ENCODE measurements at regions not wholly inside any gene's neighbourhood (a gene's known extent, or its start where the extent isn't known, plus 50 kb on each side); places are given as distances from the start of the nearest gene placed in this dataset.

DNA sequence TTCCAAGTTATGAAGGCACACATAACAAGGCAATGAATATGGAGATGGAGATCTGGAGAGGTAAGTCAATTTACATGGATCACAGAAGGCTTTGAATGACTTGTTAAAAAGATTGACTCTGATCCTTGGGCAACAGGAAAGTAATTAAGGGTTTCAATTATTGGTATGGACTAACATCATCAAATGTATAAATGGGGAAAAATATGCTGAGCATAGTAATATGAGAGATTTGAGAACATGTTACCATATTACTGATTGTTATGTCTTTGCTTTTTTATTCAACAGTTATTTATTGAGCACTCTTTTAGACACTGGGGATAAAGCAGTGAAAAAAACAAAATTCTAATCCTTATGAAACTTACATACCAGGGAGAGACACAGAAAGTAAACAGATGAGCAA lies 238.5 kb upstream of the ROBO1 start:
- TF ChIP-seq, protein P1, sequence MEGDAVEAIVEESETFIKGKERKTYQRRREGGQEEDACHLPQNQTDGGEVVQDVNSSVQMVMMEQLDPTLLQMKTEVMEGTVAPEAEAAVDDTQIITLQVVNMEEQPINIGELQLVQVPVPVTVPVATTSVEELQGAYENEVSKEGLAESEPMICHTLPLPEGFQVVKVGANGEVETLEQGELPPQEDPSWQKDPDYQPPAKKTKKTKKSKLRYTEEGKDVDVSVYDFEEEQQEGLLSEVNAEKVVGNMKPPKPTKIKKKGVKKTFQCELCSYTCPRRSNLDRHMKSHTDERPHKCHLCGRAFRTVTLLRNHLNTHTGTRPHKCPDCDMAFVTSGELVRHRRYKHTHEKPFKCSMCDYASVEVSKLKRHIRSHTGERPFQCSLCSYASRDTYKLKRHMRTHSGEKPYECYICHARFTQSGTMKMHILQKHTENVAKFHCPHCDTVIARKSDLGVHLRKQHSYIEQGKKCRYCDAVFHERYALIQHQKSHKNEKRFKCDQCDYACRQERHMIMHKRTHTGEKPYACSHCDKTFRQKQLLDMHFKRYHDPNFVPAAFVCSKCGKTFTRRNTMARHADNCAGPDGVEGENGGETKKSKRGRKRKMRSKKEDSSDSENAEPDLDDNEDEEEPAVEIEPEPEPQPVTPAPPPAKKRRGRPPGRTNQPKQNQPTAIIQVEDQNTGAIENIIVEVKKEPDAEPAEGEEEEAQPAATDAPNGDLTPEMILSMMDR (IDR thresholded peaks at IDR 0.05): no peak
- no peak for TF ChIP-seq POLR2A (IDR thresholded peaks at IDR 0.05)
